ENCODE measurements at regions not wholly inside any gene's neighbourhood (a gene's known extent, or its start where the extent isn't known, plus 50 kb on each side); places are given as distances from the start of the nearest gene placed in this dataset.
"Not testable (repeated sequence)": the region's sequence is repeated elsewhere in the genome, so short reads cannot be mapped to it uniquely, and the experiment has no call there.

GRCh38 chr15:84157857-84158256 lies 77.7 kb upstream of the GOLGA6L4 start:
- not testable (repeated sequence) for TF ChIP-seq CTCF (IDR thresholded peaks at IDR 0.05; ENCODE audit: poor library complexity); EZH2phosphoT487 (IDR thresholded peaks at IDR 0.05; ENCODE audit: low read depth, severe bottlenecking, unreplicated experiment)
